ENCODE measurements at regions not wholly inside any gene's neighbourhood (a gene's known extent, or its start where the extent isn't known, plus 50 kb on each side); places are given as distances from the start of the nearest gene placed in this dataset.

GRCh38 chr6:135577059-135577538, 79.6 kb upstream of the AHI1 start:
- H3K36me3 ChIP-seq (ENCODE audit: control insufficient read depth in 2 of 2, insufficient read depth in 1 of 2, low read length in 2 of 2): no peaks in the 10 kb centered on the region
- H3K27ac ChIP-seq (ENCODE audit: extremely low read depth, low read depth, low read length): no peak overlapping the region
- H3K4me1 ChIP-seq (ENCODE audit: control insufficient read depth, insufficient read depth, low read length): no peaks in the 10 kb centered on the region
- CTCF ChIA-PET: no interaction called here
- H3K4me3 ChIP-seq (ENCODE audit: low read depth, low read length): no peak overlapping the region
- POLR2A ChIA-PET: no interaction called here
- no peaks in the 10 kb centered on the region for H3K9me3 ChIP-seq (ENCODE audit: control insufficient read depth, insufficient read depth, low read depth, low read length)
- no peak for TF ChIP-seq ZSCAN16 (tag by site-specific recombination; IDR thresholded peaks at IDR 0.05)
- no peak for TF ChIP-seq ZSCAN5A (tag by site-specific recombination; IDR thresholded peaks at IDR 0.05)
- no peak for TF ChIP-seq ZBTB49 (tag by site-specific recombination; IDR thresholded peaks at IDR 0.05; ENCODE audit: low read depth)
- TF ChIP-seq HOXD13 (CRISPR knock-in tag; IDR thresholded peaks at IDR 0.05; ENCODE audit: borderline replicate concordance): no peak
- TF ChIP-seq ZFP69B (tag by site-specific recombination; IDR thresholded peaks at IDR 0.05): no peak

- Histone ChIP-seq H3K9me3 (ENCODE audit: control insufficient read depth, insufficient read depth, low read depth, low read length) (no peaks in the 10 kb centered on the region), H3K27ac (ENCODE audit: extremely low read depth, low read depth, low read length) (no peak overlapping the region), H3K4me1 (ENCODE audit: control insufficient read depth, insufficient read depth, low read length) (no peaks in the 10 kb centered on the region), H3K4me3 (ENCODE audit: low read depth, low read length) (no peak overlapping the region), H3K36me3 (ENCODE audit: control insufficient read depth in 2 of 2, insufficient read depth in 1 of 2, low read length in 2 of 2) (no peaks in the 10 kb centered on the region)
- ChIA-PET POLR2A (no interaction called here), CTCF (no interaction called here)
- TF ChIP-seq ZSCAN5A (tag by site-specific recombination; IDR thresholded peaks at IDR 0.05) (no peak), ZNF398 (tag by site-specific recombination; IDR thresholded peaks at IDR 0.05) (no peak), ZNF704 (tag by site-specific recombination; IDR thresholded peaks at IDR 0.05) (no peak), ATF2 (tag by site-specific recombination; IDR thresholded peaks at IDR 0.05; ENCODE audit: low read depth) (peak; percentile 65)
Observed at GRCh38 chr6:135578976-135579375, 81.4 kb upstream of the AHI1 start.

GRCh38 chr6:135581211-135581610, 83.7 kb upstream of the AHI1 start:
- Histone ChIP-seq H3K9me3 (ENCODE audit: control insufficient read depth, insufficient read depth, low read depth, low read length) (no peaks in the 10 kb centered on the region), H3K27ac (ENCODE audit: extremely low read depth, low read depth, low read length) (no peak overlapping the region), H3K36me3 (ENCODE audit: control insufficient read depth in 2 of 2, insufficient read depth in 1 of 2, low read length in 2 of 2) (no peaks in the 10 kb centered on the region), H3K4me3 (ENCODE audit: low read depth, low read length) (no peak overlapping the region), H3K4me1 (ENCODE audit: control insufficient read depth, insufficient read depth, low read length) (no peaks in the 10 kb centered on the region)
- ChIA-PET CTCF (interaction anchor here (0.6 to 1.0 kb wide), 2 partner anchors 45 to 94 kb away, joined by 3 read pairs; no protein-coding TSS in a partner anchor), POLR2A (no interaction called here)
- no peak for TF ChIP-seq ZNF133 (tag by site-specific recombination; IDR thresholded peaks at IDR 0.05)
- no peak for TF ChIP-seq ZNF48 (tag by site-specific recombination; IDR thresholded peaks at IDR 0.05)
- no peak for TF ChIP-seq GLI4 (tag by site-specific recombination; IDR thresholded peaks at IDR 0.05)
- no peak for TF ChIP-seq YY2 (tag by site-specific recombination; IDR thresholded peaks at IDR 0.05)
- no peak for TF ChIP-seq ZNF223 (tag by site-specific recombination; IDR thresholded peaks at IDR 0.05)
- no peak for TF ChIP-seq ZNF398 (tag by site-specific recombination; IDR thresholded peaks at IDR 0.05)
- no peak for TF ChIP-seq TSHZ1 (tag by site-specific recombination; IDR thresholded peaks at IDR 0.05; ENCODE audit: borderline replicate concordance)
- TF ChIP-seq ZFP69B (tag by site-specific recombination; IDR thresholded peaks at IDR 0.05): no peak
- TF ChIP-seq ZNF2 (tag by site-specific recombination; IDR thresholded peaks at IDR 0.05): no peak

All from HEK293 (cell line).